Vagina (tissue), 2 donors: ENCODE measurements at regions not wholly inside any gene's neighbourhood (a gene's known extent, or its start where the extent isn't known, plus 50 kb on each side); places are given as distances from the start of the nearest gene placed in this dataset.
"Not testable (repeated sequence)": the region's sequence is repeated elsewhere in the genome, so short reads cannot be mapped to it uniquely, and the experiment has no call there.

Experiments
- DNase-seq, 2 donors: peaks; one replicate each; pipeline ENCODE4 v3.0.0-alpha.2; 2017; ENCODE audit errors: extremely low spot score in 2 of 2
- H3K27ac ChIP-seq: fragments of 200-600 bp; sonication (generic); one replicate; pipeline ENCODE4 v1.5.1; 2019
- H3K27me3 ChIP-seq: fragments of 200-600 bp; sonication (generic); one replicate; pipeline ENCODE4 v1.5.1; 2019
- H3K36me3 ChIP-seq, 2 donors: fragments of 200-600 bp; sonication (generic); one replicate each; pipeline ENCODE4 v1.5.1; 2017 to 2019
- H3K4me1 ChIP-seq: fragments of 200-600 bp; sonication (generic); one replicate; pipeline ENCODE4 v1.5.1; 2019
- H3K4me3 ChIP-seq, 2 donors: fragments of 200-600 bp; sonication (generic); 1 replicate in 1 of 2; 2 replicates in 1 of 2; pipeline ENCODE4 v1.5.1; 2016 to 2019
- H3K9me3 ChIP-seq: fragments of 200-600 bp; sonication (generic); one replicate; pipeline ENCODE4 v1.5.1; 2019
- CTCF ChIP-seq, 3 experiments: fragments of 450-650 bp in 2 of 3; fragments of 200-600 bp in 1 of 3; sonication (generic) in 1 of 3; IDR thresholded peaks; one replicate each; pipeline ENCODE4 v1.5.1; 2017 to 2019; ENCODE audit warnings: antibody characterized with exemption in 3 of 3, mild to moderate bottlenecking in 2 of 3, moderate library complexity in 2 of 3
- POLR2A ChIP-seq, 2 donors: fragments of 450-650 bp; IDR thresholded peaks; one replicate each; pipeline ENCODE4 v1.6.1; 2017; ENCODE audit warnings: antibody characterized with exemption in 2 of 2, mild to moderate bottlenecking in 2 of 2, moderate library complexity in 2 of 2
- POLR2AphosphoS5 ChIP-seq, 2 donors: sonication (generic); formaldehyde crosslinking; IDR thresholded peaks; one replicate each; pipeline ENCODE4 v1.9.0; 2017; ENCODE audit warnings: antibody characterized with exemption in 2 of 2, mild to moderate bottlenecking in 2 of 2, low read depth in 1 of 2; ENCODE audit not compliant: insufficient read depth in 1 of 2
- intact Hi-C: fragments of 100-400 bp; cut with DNase I; formaldehyde crosslinking; loops from one replicate; pipeline ENCODE4 v1.15.1; 2023

- H3K27ac ChIP-seq: no peak overlapping the region
- intact Hi-C loops: no loop called here
- TF ChIP-seq POLR2AphosphoS5 (IDR thresholded peaks at IDR 0.05; ENCODE audit: insufficient read depth in 1 of 2, low read depth in 1 of 2): no peak
- no peak for TF ChIP-seq CTCF (IDR thresholded peaks at IDR 0.05)
- no peak for TF ChIP-seq POLR2A (IDR thresholded peaks at IDR 0.05)
Measured at GRCh38 chr7:84900215-84900614, 286.6 kb downstream of the SEMA3D start.

GRCh38 chr7:84895563-84895962 is 291.3 kb downstream of the SEMA3D start:
- Histone ChIP-seq H3K4me3 (no peak overlapping the region), H3K27me3 (no peaks in the 10 kb centered on the region), H3K4me1 (no peaks in the 10 kb centered on the region), H3K9me3 (no peaks in the 10 kb centered on the region), H3K36me3 (no peaks in the 10 kb centered on the region), H3K27ac (no peak overlapping the region)
- DNase-seq: no peak
- TF ChIP-seq POLR2A (IDR thresholded peaks at IDR 0.05) (no peak), POLR2AphosphoS5 (IDR thresholded peaks at IDR 0.05; ENCODE audit: insufficient read depth in 1 of 2, low read depth in 1 of 2) (no peak)
- intact Hi-C loops: no loop called here

More at GRCh38 chr7:84900215-84900614, 286.6 kb downstream of the SEMA3D start:
- no peaks in the 10 kb centered on the region for H3K9me3 ChIP-seq
- no peak overlapping the region for H3K4me3 ChIP-seq
- H3K36me3 ChIP-seq: no peaks in the 10 kb centered on the region
- H3K4me1 ChIP-seq: no peaks in the 10 kb centered on the region
- no peaks in the 10 kb centered on the region for H3K27me3 ChIP-seq
- no peak for DNase-seq

GRCh38 chr7:84883570-84883969 is 303.3 kb downstream of the SEMA3D start:
- DNase-seq, H3K4me1 ChIP-seq, H3K27ac ChIP-seq, H3K27me3 ChIP-seq, H3K36me3 ChIP-seq, H3K4me3 ChIP-seq, H3K9me3 ChIP-seq, intact Hi-C loops: not testable (repeated sequence)

GRCh38 chr7:84880326-84880997 is 306.4 kb downstream of the SEMA3D start:
- H3K4me1 ChIP-seq: not testable (repeated sequence)

GRCh38 chr7:84879570-84880325 is 307.1 kb downstream of the SEMA3D start:
- H3K4me3 ChIP-seq: no peak overlapping the region
- H3K9me3 ChIP-seq: no peaks in the 10 kb centered on the region
- intact Hi-C loops: no loop called here
- no peaks in the 10 kb centered on the region for H3K4me1 ChIP-seq
- no peak for DNase-seq
- H3K36me3 ChIP-seq: no peaks in the 10 kb centered on the region
- no peak for TF ChIP-seq CTCF (IDR thresholded peaks at IDR 0.05)
- TF ChIP-seq POLR2AphosphoS5 (IDR thresholded peaks at IDR 0.05; ENCODE audit: insufficient read depth in 1 of 2, low read depth in 1 of 2): no peak
- no peak for TF ChIP-seq POLR2A (IDR thresholded peaks at IDR 0.05)
- H3K27ac ChIP-seq: no peak overlapping the region
- H3K27me3 ChIP-seq: no peaks in the 10 kb centered on the region

More at GRCh38 chr7:84880326-84880997, 306.4 kb downstream of the SEMA3D start:
- H3K27me3 ChIP-seq, H3K4me3 ChIP-seq, DNase-seq, H3K9me3 ChIP-seq, H3K36me3 ChIP-seq, intact Hi-C loops, H3K27ac ChIP-seq: not testable (repeated sequence)

GRCh38 chr7:84877943-84878570 is 308.8 kb downstream of the SEMA3D start:
- no peak for DNase-seq
- H3K27me3 ChIP-seq: no peaks in the 10 kb centered on the region
- H3K4me1 ChIP-seq: no peaks in the 10 kb centered on the region
- no peaks in the 10 kb centered on the region for H3K9me3 ChIP-seq
- no peaks in the 10 kb centered on the region for H3K36me3 ChIP-seq
- H3K4me3 ChIP-seq: no peak overlapping the region
- intact Hi-C loops: no loop called here
- no peak overlapping the region for H3K27ac ChIP-seq
- TF ChIP-seq POLR2A (IDR thresholded peaks at IDR 0.05) (no peak), POLR2AphosphoS5 (IDR thresholded peaks at IDR 0.05; ENCODE audit: insufficient read depth in 1 of 2, low read depth in 1 of 2) (no peak), CTCF (IDR thresholded peaks at IDR 0.05) (no peak)
